Activated CD4-positive, alpha-beta T cell treated with anti-CD3 and anti-CD28 coated beads for 24 hours (primary cell): ENCODE measurements at regions not wholly inside any gene's neighbourhood (a gene's known extent, or its start where the extent isn't known, plus 50 kb on each side); places are given as distances from the start of the nearest gene placed in this dataset.
"Not testable (repeated sequence)": the region's sequence is repeated elsewhere in the genome, so short reads cannot be mapped to it uniquely, and the experiment has no call there.

ENCODE experiments used
- DNase-seq, 2 donors: peaks; one replicate each; pipeline ENCODE4 v3.0.0-alpha.2; 2020; ENCODE audit warnings: low read depth in 2 of 2

GRCh38 chr14:83071888-83072501 lies 1538.3 kb upstream of the SEL1L start:
- no peak for DNase-seq

GRCh38 chr14:83085136-83085535 lies 1551.5 kb upstream of the SEL1L start:
- DNase-seq, result no peak

- DNase-seq, result no peak
These were observed 1552.1 kb upstream of the SEL1L start for GRCh38 chr14:83085725-83086124.

GRCh38 chr14:83091991-83092956 lies 1558.6 kb upstream of the SEL1L start:
- not testable (repeated sequence) for DNase-seq

- no peak for DNase-seq
These were observed 1562.4 kb upstream of the SEL1L start for GRCh38 chr14:83096092-83096491.

GRCh38 chr14:83101846-83102245 lies 1568.2 kb upstream of the SEL1L start:
- no peak for DNase-seq

GRCh38 chr14:83118029-83118428 lies 1584.4 kb upstream of the SEL1L start:
- no peak for DNase-seq

GRCh38 chr14:83120187-83120586 lies 1586.5 kb upstream of the SEL1L start:
- no peak for DNase-seq

- no peak for DNase-seq
These were observed 1592.4 kb upstream of the SEL1L start for GRCh38 chr14:83126076-83126475.

- no peak for DNase-seq
These were observed 1595.1 kb upstream of the SEL1L start for GRCh38 chr14:83128783-83129182.

- no peak for DNase-seq
These were observed 1595.8 kb upstream of the SEL1L start for GRCh38 chr14:83129496-83129895.

GRCh38 chr14:83133981-83134645 lies 1600.5 kb upstream of the SEL1L start:
- DNase-seq, result no peak

- DNase-seq, result no peak
These were observed 1607.1 kb upstream of the SEL1L start for GRCh38 chr14:83140756-83141155.

- no peak for DNase-seq
These were observed 1613.4 kb upstream of the SEL1L start for GRCh38 chr14:83147006-83147405.

- no peak for DNase-seq
These were observed 1617.9 kb upstream of the SEL1L start for GRCh38 chr14:83151571-83151970.

GRCh38 chr14:83153081-83153480 lies 1619.4 kb upstream of the SEL1L start:
- no peak for DNase-seq

- no peak for DNase-seq
These were observed 1628.8 kb upstream of the SEL1L start for GRCh38 chr14:83162361-83162929.

- no peak for DNase-seq
These were observed 1629.4 kb upstream of the SEL1L start for GRCh38 chr14:83163016-83163415.

- no peak for DNase-seq
These were observed 1630.4 kb upstream of the SEL1L start for GRCh38 chr14:83164016-83164415.

- no peak for DNase-seq
These were observed 1630.9 kb upstream of the SEL1L start for GRCh38 chr14:83164591-83164990.

GRCh38 chr14:83170165-83170564 lies 1636.5 kb upstream of the SEL1L start:
- no peak for DNase-seq

GRCh38 chr14:83171761-83172160 lies 1638.1 kb upstream of the SEL1L start:
- no peak for DNase-seq
